NCI-H510A (cell line): ENCODE measurements at regions not wholly inside any gene's neighbourhood (a gene's known extent, or its start where the extent isn't known, plus 50 kb on each side); places are given as distances from the start of the nearest gene placed in this dataset.

Experiments
- DNase-seq: peaks from one replicate; lab custom pipeline; 2025; lab: John Stamatoyannopoulos, UW

- DNase-seq: no peak
Observed at GRCh38 chr5:125257057-125257972, 510.9 kb upstream of the ZNF608 start.

DNA sequence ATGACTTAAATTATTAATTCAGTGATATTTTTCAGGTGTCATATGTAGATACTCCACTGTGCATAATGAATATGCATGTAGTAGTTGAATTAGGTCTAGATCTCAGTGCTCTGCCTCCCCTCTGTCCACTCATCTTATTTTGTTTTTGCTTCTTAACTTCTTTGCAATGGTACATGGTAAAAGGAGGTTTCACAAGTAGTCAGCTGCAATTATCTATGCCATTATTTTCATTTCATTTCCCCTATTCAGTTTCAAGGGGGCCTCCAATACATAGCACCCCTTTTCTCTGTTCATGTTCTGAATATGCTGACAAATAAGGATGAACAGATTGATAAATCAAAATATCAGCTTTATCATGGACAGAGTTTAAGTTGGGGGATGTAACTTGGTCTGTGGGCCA is 511.6 kb upstream of the ZNF608 start:
- DNase-seq: no peak

GRCh38 chr5:125258615-125259014 is 512.2 kb upstream of the ZNF608 start:
- no peak for DNase-seq

DNA sequence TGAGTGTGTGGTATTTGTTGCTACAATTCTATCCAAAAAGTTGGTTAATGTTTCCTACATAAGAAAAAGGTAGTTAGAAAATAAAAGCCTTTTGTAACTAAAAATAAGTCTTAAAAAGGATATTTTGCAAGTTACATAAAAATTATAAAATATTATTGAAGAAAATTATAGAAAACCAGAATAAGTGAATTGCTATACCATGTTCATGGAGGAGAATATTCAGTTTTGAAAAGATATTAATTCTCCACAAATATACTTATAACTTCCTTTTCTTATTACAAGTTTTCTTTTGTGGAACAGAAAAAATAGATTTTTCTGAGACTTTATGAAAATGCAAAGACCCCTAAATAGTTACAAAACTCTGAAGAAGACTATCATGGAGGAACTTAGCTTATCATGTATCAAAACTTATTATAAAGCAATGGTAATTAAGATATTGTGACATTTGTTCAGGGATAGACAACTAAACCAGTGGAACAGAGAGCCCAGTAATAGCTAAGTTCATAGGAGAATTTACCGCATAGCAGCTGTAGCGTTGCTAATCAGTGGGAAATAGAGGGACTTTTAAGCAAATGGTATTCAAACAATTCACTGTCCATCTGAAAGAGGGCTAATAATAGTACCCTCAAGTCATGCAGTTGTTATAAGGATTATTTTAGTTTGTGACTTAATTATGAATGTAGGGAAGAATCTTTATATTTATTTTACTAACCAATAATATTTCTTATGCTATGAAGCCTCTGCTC is 515.2 kb upstream of the ZNF608 start:
- no peak for DNase-seq

DNA sequence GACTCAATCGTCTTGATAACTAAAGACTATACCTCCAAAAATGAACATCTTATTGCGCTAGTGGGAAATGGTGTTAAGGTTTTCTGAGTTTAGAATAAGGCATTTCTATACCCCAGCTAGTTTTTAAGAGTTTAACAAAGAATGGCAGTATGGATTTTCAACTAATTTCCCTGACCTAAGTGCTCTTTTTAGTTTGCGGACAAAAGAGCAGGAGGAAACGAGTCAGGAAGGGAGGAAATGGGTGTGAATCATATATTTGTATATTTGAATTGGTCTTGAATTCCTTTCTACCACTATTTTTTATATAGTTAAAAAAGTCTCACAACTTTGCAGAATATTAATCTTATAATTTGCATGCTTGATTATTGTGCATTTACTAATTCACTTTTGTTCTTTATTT is 516.3 kb upstream of the ZNF608 start:
- DNase-seq: no peak

GRCh38 chr5:125263356-125263755 is 516.9 kb upstream of the ZNF608 start:
- DNase-seq: no peak

DNA sequence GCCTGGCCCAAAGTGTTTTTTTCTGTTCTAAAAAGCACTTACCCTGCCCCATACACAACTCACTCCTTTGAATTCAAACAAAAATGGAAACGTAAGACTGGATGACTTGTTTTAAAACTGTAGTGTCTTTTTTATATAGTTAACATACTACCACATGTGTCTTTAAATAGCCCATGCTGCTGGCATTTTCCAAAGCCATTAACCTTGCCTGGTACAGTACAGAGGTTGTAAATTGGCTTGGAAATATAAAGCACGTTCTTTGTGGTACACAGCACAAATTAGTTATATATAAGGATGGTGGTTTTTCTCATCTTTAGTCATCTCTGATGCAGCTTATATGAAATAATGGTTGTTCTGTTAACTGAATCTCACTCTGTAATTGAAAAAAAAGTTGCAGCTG is 519.7 kb upstream of the ZNF608 start:
- DNase-seq: no peak

GRCh38 chr5:125267636-125268248 is 521.3 kb upstream of the ZNF608 start:
- DNase-seq: no peak

DNA sequence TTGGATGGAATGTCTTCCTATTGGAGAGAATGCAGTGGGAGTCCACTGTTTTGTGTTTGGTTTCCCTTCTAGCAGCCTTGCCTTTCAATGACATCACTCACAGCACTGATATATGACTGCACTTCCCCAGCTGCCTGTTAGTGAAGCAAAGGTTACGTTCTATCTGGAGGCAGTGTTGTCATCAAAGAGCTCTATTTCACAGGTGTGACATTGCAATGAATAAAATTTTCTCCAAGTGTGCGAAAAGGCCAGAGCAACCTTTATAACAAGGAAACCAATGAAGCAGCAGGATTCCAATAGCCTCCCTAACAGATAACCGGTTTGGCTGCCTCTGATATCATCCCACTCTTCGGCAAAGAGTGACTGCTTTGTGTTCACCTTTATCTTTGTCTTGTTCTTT is 523.5 kb upstream of the ZNF608 start:
- DNase-seq: peak; percentile 30

- DNase-seq: no peak
Observed at GRCh38 chr5:125272357-125272756, 525.9 kb upstream of the ZNF608 start.

- no peak for DNase-seq
Observed at GRCh38 chr5:125274211-125274610, 527.8 kb upstream of the ZNF608 start.

DNA sequence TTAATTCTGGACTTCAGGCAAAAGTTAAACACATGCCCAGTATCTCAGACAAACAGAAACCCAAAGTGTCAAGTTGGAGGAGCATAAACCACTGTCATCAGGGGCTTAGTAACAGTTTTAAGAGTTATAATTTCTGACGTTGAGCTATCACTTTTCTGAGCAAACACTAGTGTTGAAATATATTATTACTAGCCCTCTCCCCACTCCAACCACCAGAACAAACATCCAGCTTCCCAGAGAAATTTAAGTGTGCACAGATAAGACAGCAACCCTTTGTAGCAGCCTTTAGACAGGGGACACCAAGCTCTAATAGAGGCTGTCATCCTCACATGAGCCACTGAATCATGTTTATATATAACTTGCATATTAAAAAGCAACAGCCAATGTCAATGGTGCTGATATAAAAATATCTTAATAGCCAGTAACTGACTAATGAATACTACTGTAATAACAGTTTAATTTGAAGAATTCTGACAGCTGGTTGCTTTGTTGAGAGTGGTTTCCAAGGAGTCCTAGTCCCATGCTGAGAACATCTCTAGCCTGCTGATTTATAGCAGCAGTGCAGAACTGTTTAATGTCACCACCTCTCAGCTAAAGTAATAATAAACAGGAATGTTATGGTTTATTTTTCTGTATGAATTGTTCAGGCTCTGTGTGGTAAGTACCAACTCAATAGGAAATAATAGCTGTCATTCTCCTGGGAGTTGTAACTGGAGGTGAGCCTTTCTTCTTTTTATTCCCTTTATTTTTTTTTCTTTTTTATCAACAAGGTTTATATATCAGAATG is 528.7 kb upstream of the ZNF608 start:
- DNase-seq: no peak

GRCh38 chr5:125275725-125276090 is 529.3 kb upstream of the ZNF608 start:
- DNase-seq: no peak

GRCh38 chr5:125276096-125276495 is 529.7 kb upstream of the ZNF608 start:
- DNase-seq: no peak

DNA sequence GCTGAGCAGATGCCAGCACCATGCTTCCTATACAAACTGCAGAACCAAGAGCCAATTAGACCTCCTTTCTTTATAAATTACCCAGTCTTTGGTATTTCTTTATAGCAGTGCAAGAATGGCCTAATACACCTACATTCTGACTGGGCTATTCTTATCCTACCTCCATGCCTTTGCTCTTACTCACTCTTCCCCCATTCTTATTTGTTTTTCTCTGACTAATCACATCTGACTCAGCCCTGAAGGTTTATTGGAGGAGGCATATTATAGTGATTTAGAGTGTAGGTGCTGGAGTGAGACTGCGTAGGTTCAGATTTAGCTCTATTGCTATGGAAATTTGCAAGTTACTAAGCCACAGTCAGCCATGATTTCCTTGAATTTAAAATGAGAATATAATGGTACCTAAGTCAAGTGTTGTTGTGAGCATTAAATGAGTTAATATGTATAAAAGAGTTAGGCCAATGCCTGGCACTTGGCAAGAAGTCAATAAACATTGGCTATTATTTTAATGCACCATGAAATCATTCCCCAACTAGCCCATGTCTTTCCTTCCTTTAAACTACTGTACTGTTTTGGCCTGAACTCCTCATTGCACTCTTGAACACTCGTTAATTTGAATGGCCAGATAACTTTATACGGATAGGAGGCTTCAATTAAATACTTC is 531.2 kb upstream of the ZNF608 start:
- no peak for DNase-seq

DNA sequence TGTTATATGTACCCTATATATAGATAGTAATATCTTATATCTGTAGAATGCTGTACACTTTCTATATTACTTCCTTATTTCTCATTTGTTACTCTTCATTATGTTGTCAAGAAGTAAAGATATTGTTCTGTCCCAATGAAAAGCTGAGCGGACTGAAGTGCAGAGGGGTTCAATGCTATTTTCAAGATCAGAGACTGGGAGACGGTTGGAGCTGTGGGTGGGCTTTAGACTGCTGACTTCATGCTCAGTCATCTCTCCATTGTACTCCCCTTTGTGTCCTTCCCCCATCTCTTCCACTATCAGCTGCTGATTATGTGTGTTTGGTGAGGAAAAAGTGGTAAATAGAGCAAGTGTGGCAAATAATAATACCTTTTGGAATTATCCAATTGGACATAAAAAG is 532.3 kb upstream of the ZNF608 start:
- no peak for DNase-seq

GRCh38 chr5:125281667-125282066 is 535.2 kb upstream of the ZNF608 start:
- DNase-seq: no peak

DNA sequence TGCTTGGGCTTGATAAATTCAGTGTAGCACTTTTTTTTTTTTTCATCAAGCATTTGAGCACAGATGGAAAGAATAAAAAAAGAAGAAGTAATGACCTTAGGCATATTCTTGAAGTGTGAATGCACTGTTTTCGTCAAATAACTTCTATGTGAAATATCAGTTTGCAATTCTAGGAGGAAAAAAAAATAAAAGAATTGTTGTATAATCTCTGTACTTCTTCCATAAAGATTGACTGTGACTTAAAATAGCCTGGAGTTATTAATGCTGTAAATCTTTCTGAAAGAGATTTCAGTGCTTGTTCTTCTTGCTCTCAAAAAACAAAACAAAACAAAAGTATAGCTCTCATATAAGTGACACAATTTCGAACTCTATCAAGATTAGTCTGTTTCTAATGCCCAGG is 536.9 kb upstream of the ZNF608 start:
- DNase-seq: no peak

DNA sequence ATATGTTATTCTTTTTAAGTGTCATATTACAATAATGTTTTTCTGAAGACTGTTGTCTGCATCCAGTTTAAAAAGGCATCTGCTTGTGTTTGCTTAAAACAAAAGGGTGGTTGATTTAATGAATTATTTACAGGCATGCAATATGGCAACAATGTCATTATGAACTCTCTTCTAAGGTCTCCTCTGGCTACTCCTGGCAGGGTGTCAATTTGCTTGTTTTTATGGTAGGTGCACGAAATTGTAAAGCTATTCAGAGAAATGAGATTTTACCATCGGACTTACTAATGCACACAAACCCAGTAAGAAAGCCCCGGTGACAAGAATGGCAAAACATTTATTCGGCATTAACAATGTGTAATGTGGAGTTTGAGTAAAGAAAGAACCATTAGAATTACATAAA is 539.8 kb upstream of the ZNF608 start:
- no peak for DNase-seq

DNA sequence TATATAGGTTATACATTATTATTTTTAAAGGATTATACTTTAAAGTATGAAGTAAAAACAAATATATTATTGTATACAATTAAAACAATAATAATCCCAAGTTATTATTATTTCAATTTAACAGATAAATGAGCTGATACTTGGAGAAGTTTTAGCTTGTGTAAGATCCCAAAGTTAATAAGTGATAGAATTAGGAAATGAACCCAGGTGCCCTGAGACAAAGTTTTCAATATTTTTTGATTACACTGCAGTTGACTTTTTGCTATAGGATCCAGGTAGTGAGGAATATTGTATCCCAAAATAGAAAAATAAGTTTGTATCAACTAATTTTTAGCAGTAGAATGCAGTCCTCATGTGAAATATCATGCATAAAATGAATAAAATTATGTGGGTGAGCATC is 543.2 kb upstream of the ZNF608 start:
- no peak for DNase-seq

DNA sequence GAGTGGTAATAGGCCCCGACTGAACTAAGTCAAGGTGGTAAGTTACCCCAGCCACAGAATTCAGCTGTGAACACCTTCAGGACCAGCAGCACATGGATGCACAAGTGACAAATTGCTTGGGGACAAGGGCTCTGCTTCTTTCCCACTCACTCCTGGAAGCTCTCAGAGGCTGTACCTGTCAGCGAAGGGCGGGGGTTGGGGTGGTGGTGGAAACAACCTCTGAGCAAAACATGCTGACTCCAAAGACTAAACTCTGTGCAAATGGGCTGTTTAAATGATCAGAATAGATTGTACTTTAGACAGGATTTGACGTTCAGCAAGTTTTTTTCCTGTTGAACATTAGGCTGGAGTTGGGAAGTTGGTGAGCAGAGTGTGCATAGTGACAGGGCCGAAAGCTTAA is 544.5 kb upstream of the ZNF608 start:
- DNase-seq: no peak

- no peak for DNase-seq
Observed at GRCh38 chr5:125291447-125291846, 545.0 kb upstream of the ZNF608 start.
